Cardiac muscle cell (in vitro differentiated cells and primary cell): ENCODE measurements at regions not wholly inside any gene's neighbourhood (a gene's known extent, or its start where the extent isn't known, plus 50 kb on each side); places are given as distances from the start of the nearest gene placed in this dataset.

Experiments
- DNase-seq, 2 donors: peaks; one replicate each; pipeline versions ENCODE4 v3.0.0 to v3.0.0-alpha.2; 2010 to 2017; ENCODE audit warnings: low read depth in 1 of 2, low spot score in 1 of 2
- H3K27ac ChIP-seq: fragments of 200-600 bp; sonication (generic); 2 replicates; pipeline ENCODE4 v1.5.1; 2016
- H3K27me3 ChIP-seq: fragments of 200-600 bp; sonication (generic); 2 replicates; pipeline ENCODE4 v1.6.0; 2016; ENCODE audit warnings: control low read depth
- H3K36me3 ChIP-seq: fragments of 200-600 bp; sonication (generic); 2 replicates; pipeline ENCODE4 v1.5.1; 2016; ENCODE audit warnings: control low read depth
- H3K4me1 ChIP-seq: fragments of 200-600 bp; sonication (generic); 2 replicates; pipeline ENCODE4 v1.8.1; 2017; ENCODE audit warnings: low read depth, mild to moderate bottlenecking, mixed run types
- H3K4me3 ChIP-seq: fragments of 200-600 bp; sonication (generic); 2 replicates; pipeline ENCODE4 v1.5.1; 2016; ENCODE audit warnings: mild to moderate bottlenecking
- H3K9me3 ChIP-seq: fragments of 200-600 bp; sonication (generic); 2 replicates; pipeline ENCODE4 v1.5.1; 2017; ENCODE audit warnings: low read depth, mild to moderate bottlenecking, control low read depth
- CTCF ChIP-seq: IDR thresholded peaks from 2 replicates; pipeline ENCODE4 v1.5.1; 2012; ENCODE audit warnings: low read depth, mild to moderate bottlenecking, low read length

GRCh38 chr3:70824773-70825172, 512.3 kb upstream of the MDFIC2 start:
- Histone ChIP-seq H3K4me1 (no peaks in the 10 kb centered on the region), H3K4me3 (no peak overlapping the region), H3K27me3 (no peaks in the 10 kb centered on the region), H3K36me3 (no peaks in the 10 kb centered on the region), H3K9me3 (no peaks in the 10 kb centered on the region), H3K27ac (no peak overlapping the region)
- TF ChIP-seq CTCF = no peak
- peak in 1 of 2 donors; percentile 61 for DNase-seq

GRCh38 chr3:70824078-70824477, 511.6 kb upstream of the MDFIC2 start:
- Histone ChIP-seq H3K4me3 (no peak overlapping the region), H3K4me1 (no peaks in the 10 kb centered on the region), H3K27ac (no peak overlapping the region), H3K36me3 (no peaks in the 10 kb centered on the region), H3K27me3 (no peaks in the 10 kb centered on the region), H3K9me3 (no peaks in the 10 kb centered on the region)
- TF ChIP-seq CTCF = no peak
- DNase-seq = peak in 1 of 2 donors; percentile 20

- no peaks in the 10 kb centered on the region for H3K27me3 ChIP-seq
- no peak overlapping the region for H3K27ac ChIP-seq
- H3K4me3 ChIP-seq = no peak overlapping the region
- TF ChIP-seq CTCF = no peak
- H3K36me3 ChIP-seq = no peaks in the 10 kb centered on the region
- no peak for DNase-seq
- H3K4me1 ChIP-seq = no peaks in the 10 kb centered on the region
- no peaks in the 10 kb centered on the region for H3K9me3 ChIP-seq
These were observed 511.2 kb upstream of the MDFIC2 start for GRCh38 chr3:70823622-70824021.

GRCh38 chr3:70822669-70823068, 510.2 kb upstream of the MDFIC2 start:
- no peak for TF ChIP-seq CTCF
- Histone ChIP-seq H3K27ac (no peak overlapping the region), H3K27me3 (no peaks in the 10 kb centered on the region), H3K4me1 (no peaks in the 10 kb centered on the region), H3K36me3 (no peaks in the 10 kb centered on the region), H3K4me3 (no peak overlapping the region), H3K9me3 (no peaks in the 10 kb centered on the region)
- no peak for DNase-seq

- H3K4me1 ChIP-seq = no peaks in the 10 kb centered on the region
- no peaks in the 10 kb centered on the region for H3K27me3 ChIP-seq
- no peak overlapping the region for H3K27ac ChIP-seq
- TF ChIP-seq CTCF = no peak
- H3K36me3 ChIP-seq = no peaks in the 10 kb centered on the region
- no peaks in the 10 kb centered on the region for H3K9me3 ChIP-seq
- H3K4me3 ChIP-seq = no peak overlapping the region
- no peak for DNase-seq
These were observed 509.2 kb upstream of the MDFIC2 start for GRCh38 chr3:70821602-70822001.

- H3K27ac ChIP-seq = no peak overlapping the region
- no peak overlapping the region for H3K4me3 ChIP-seq
- no peaks in the 10 kb centered on the region for H3K4me1 ChIP-seq
- H3K27me3 ChIP-seq = no peaks in the 10 kb centered on the region
- H3K9me3 ChIP-seq = no peaks in the 10 kb centered on the region
- no peak for DNase-seq
- no peaks in the 10 kb centered on the region for H3K36me3 ChIP-seq
- TF ChIP-seq CTCF = no peak
These were observed 508.0 kb upstream of the MDFIC2 start for GRCh38 chr3:70820397-70820796.
